ENCODE measurements at regions not wholly inside any gene's neighbourhood (a gene's known extent, or its start where the extent isn't known, plus 50 kb on each side); places are given as distances from the start of the nearest gene placed in this dataset.

GRCh38 chr6:15804164-15805154, 141.6 kb upstream of the DTNBP1 start:
- Mint-ChIP-seq H3K4me1 (ENCODE audit: low read depth) (no peaks in the 10 kb centered on the region), H3K36me3 (ENCODE audit: low read depth) (peaks cover 1% of the 10 kb centered on the region), H3K4me3 (no peak overlapping the region), H3K9me3 (peaks cover 4% of the 10 kb centered on the region), H3K27me3 (ENCODE audit: insufficient read depth) (peaks cover 2% of the 10 kb centered on the region), H3K27ac (no peak overlapping the region)
- intact Hi-C loops (cut with micrococcal nuclease) = no loop called here
- no peak for DNase-seq (ENCODE audit: low spot score)

GRCh38 chr6:15802466-15802865, 139.6 kb upstream of the DTNBP1 start:
- intact Hi-C loops (cut with micrococcal nuclease) = no loop called here
- DNase-seq (ENCODE audit: low spot score) = no peak
- Mint-ChIP-seq H3K4me1 (ENCODE audit: low read depth) (no peaks in the 10 kb centered on the region), H3K4me3 (no peak overlapping the region), H3K27me3 (ENCODE audit: insufficient read depth) (peaks cover 2% of the 10 kb centered on the region), H3K9me3 (peaks cover 21% of the 10 kb centered on the region), H3K36me3 (ENCODE audit: low read depth) (no peaks in the 10 kb centered on the region), H3K27ac (no peak overlapping the region)

DNA sequence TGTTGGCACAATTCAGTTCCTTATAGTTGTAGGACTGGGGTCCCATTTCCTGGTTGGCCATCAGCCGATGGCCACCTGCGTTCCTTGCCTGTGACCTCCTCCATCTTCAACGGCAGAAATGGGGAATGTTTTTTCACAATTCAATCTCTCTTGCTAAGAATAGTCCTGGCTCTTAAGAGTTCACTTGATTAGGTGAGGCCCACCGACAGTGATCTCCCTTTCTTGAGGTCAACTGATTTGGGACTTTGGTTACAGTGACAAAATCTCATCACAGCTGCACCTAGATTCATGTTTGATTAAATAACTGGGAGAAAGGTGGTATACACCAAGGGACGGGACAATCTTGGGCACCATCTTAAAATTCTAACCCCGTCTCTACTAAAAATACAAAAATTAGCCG, 139.1 kb upstream of the DTNBP1 start:
- Mint-ChIP-seq H3K27me3 (ENCODE audit: insufficient read depth) (peaks cover 2% of the 10 kb centered on the region), H3K4me3 (no peak overlapping the region), H3K36me3 (ENCODE audit: low read depth) (no peaks in the 10 kb centered on the region), H3K9me3 (peaks cover 26% of the 10 kb centered on the region), H3K4me1 (ENCODE audit: low read depth) (no peaks in the 10 kb centered on the region), H3K27ac (no peak overlapping the region)
- DNase-seq (ENCODE audit: low spot score) = no peak
- intact Hi-C loops (cut with micrococcal nuclease) = no loop called here

DNA sequence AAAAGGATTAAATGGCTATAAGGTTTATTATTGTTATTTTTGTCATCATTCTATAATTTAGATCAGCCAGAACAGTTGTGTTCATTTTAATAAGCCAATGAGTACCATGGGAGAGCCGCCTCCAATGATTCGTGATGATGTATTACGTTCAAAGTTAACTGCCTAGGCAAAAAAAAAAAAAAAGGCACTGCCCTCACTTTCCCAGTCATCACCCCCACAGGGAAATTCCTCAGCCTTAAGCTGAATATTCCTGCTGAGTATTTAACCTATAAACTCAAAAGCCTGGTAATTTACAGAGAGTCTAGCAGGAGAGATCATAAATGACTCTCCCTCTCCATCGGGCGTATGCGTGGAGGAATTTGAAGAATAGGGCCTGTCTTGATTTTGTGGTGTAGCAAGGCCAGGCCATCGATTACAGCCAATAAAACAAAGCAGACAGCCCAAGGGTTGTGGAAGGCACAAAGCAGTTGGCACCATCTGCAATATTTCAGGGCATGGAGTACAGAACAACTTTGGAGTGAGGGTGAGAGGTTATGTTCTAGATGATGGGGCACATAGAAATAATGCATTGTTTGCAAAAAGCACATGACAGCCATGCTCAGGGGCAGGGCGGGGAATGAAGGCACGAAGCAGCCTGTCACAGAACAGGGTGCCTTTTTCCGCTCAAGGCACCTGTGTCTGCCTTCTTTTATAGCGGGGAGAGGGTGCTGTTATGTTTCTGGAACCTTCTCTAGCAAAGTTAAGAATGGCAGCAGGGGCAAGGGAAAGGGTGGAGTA, 138.2 kb upstream of the DTNBP1 start:
- Mint-ChIP-seq H3K9me3 (peaks cover 31% of the 10 kb centered on the region), H3K27me3 (ENCODE audit: insufficient read depth) (peaks cover 2% of the 10 kb centered on the region), H3K4me3 (no peak overlapping the region), H3K36me3 (ENCODE audit: low read depth) (no peaks in the 10 kb centered on the region), H3K4me1 (ENCODE audit: low read depth) (no peaks in the 10 kb centered on the region), H3K27ac (no peak overlapping the region)
- no peak for DNase-seq (ENCODE audit: low spot score)
- intact Hi-C loops (cut with micrococcal nuclease) = no loop called here

GRCh38 chr6:15798533-15799255, 135.9 kb upstream of the DTNBP1 start:
- intact Hi-C loops (cut with micrococcal nuclease) = no loop called here
- H3K9me3 Mint-ChIP-seq = peaks cover 27% of the 10 kb centered on the region
- no peak for DNase-seq (ENCODE audit: low spot score)
- no peak overlapping the region for H3K27ac Mint-ChIP-seq
- peaks cover 4% of the 10 kb centered on the region for H3K27me3 Mint-ChIP-seq (ENCODE audit: insufficient read depth)
- no peaks in the 10 kb centered on the region for H3K36me3 Mint-ChIP-seq (ENCODE audit: low read depth)
- no peak overlapping the region for H3K4me3 Mint-ChIP-seq
- no peaks in the 10 kb centered on the region for H3K4me1 Mint-ChIP-seq (ENCODE audit: low read depth)

GRCh38 chr6:15796844-15797243, 134.0 kb upstream of the DTNBP1 start:
- peaks cover 2% of the 10 kb centered on the region for H3K27me3 Mint-ChIP-seq (ENCODE audit: insufficient read depth)
- no peak overlapping the region for H3K4me3 Mint-ChIP-seq
- no peak overlapping the region for H3K27ac Mint-ChIP-seq
- no peaks in the 10 kb centered on the region for H3K36me3 Mint-ChIP-seq (ENCODE audit: low read depth)
- peaks cover 27% of the 10 kb centered on the region for H3K9me3 Mint-ChIP-seq
- intact Hi-C loops (cut with micrococcal nuclease) = no loop called here
- no peak for DNase-seq (ENCODE audit: low spot score)
- H3K4me1 Mint-ChIP-seq (ENCODE audit: low read depth) = no peaks in the 10 kb centered on the region

GRCh38 chr6:15796130-15796771, 133.4 kb upstream of the DTNBP1 start:
- Mint-ChIP-seq H3K27ac (no peak overlapping the region), H3K4me3 (no peak overlapping the region), H3K27me3 (ENCODE audit: insufficient read depth) (peaks cover 2% of the 10 kb centered on the region), H3K9me3 (peaks cover 27% of the 10 kb centered on the region), H3K36me3 (ENCODE audit: low read depth) (no peaks in the 10 kb centered on the region), H3K4me1 (ENCODE audit: low read depth) (no peaks in the 10 kb centered on the region)
- intact Hi-C loops (cut with micrococcal nuclease) = no loop called here
- DNase-seq (ENCODE audit: low spot score) = no peak

GRCh38 chr6:15793826-15794225, 131.0 kb upstream of the DTNBP1 start:
- Mint-ChIP-seq H3K27me3 (ENCODE audit: insufficient read depth) (peaks cover 2% of the 10 kb centered on the region), H3K27ac (no peak overlapping the region), H3K9me3 (peaks cover 23% of the 10 kb centered on the region), H3K4me1 (ENCODE audit: low read depth) (no peaks in the 10 kb centered on the region), H3K36me3 (ENCODE audit: low read depth) (no peaks in the 10 kb centered on the region), H3K4me3 (no peak overlapping the region)
- no peak for DNase-seq (ENCODE audit: low spot score)
- intact Hi-C loops (cut with micrococcal nuclease) = no loop called here

DNA sequence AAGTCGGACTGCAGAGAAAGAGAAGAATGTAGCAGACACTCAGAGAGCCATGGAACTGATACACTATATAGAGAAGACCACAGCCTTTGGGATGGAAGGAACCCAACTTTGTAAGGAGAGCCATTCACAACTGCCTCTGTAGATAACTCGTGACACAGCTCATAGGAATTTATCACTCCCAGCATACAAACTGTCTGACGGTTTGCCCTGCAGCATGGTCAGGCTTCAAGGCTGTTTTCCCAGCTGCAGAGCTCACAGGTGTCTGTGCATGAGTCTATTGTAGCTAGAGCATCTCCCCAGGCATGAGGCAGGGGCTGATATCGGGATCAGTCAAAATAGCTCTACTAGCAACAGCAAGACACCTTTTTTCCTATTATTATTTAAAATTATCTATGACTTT, 130.5 kb upstream of the DTNBP1 start:
- no peak overlapping the region for H3K27ac Mint-ChIP-seq
- H3K36me3 Mint-ChIP-seq (ENCODE audit: low read depth) = no peaks in the 10 kb centered on the region
- H3K4me3 Mint-ChIP-seq = no peak overlapping the region
- no peak for DNase-seq (ENCODE audit: low spot score)
- intact Hi-C loops (cut with micrococcal nuclease) = no loop called here
- peaks cover 5% of the 10 kb centered on the region for H3K27me3 Mint-ChIP-seq (ENCODE audit: insufficient read depth)
- H3K4me1 Mint-ChIP-seq (ENCODE audit: low read depth) = no peaks in the 10 kb centered on the region
- peaks cover 21% of the 10 kb centered on the region for H3K9me3 Mint-ChIP-seq

DNA sequence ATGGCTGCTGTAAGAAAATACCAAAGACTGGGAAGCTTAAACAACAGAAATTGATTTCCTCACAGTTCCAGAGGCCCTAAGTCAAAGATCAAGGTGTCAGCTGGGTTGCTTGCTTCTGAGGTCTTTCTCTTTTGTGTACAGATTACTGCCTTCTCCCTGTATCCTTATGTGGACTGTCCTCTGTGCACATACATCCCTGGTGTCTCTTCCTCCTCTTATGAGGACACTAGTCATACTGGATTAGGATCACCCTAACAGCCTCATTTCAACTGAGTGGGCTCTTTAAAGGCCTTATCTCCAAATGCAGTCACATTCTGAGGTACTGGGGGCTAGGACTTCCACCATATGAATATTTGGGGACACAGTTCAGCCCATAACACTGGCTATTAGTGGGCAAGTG, 130.0 kb upstream of the DTNBP1 start:
- intact Hi-C loops (cut with micrococcal nuclease) = no loop called here
- Mint-ChIP-seq H3K27ac (no peak overlapping the region), H3K4me1 (ENCODE audit: low read depth) (no peaks in the 10 kb centered on the region), H3K9me3 (peaks cover 20% of the 10 kb centered on the region), H3K4me3 (no peak overlapping the region), H3K27me3 (ENCODE audit: insufficient read depth) (peaks cover 9% of the 10 kb centered on the region), H3K36me3 (ENCODE audit: low read depth) (no peaks in the 10 kb centered on the region)
- DNase-seq (ENCODE audit: low spot score) = no peak

GRCh38 chr6:15791448-15792181, 128.8 kb upstream of the DTNBP1 start:
- Mint-ChIP-seq H3K27ac (no peak overlapping the region), H3K9me3 (peaks cover 9% of the 10 kb centered on the region), H3K36me3 (ENCODE audit: low read depth) (no peaks in the 10 kb centered on the region), H3K4me1 (ENCODE audit: low read depth) (no peaks in the 10 kb centered on the region), H3K27me3 (ENCODE audit: insufficient read depth) (peaks cover 12% of the 10 kb centered on the region), H3K4me3 (no peak overlapping the region)
- intact Hi-C loops (cut with micrococcal nuclease) = no loop called here
- DNase-seq (ENCODE audit: low spot score) = no peak

DNA sequence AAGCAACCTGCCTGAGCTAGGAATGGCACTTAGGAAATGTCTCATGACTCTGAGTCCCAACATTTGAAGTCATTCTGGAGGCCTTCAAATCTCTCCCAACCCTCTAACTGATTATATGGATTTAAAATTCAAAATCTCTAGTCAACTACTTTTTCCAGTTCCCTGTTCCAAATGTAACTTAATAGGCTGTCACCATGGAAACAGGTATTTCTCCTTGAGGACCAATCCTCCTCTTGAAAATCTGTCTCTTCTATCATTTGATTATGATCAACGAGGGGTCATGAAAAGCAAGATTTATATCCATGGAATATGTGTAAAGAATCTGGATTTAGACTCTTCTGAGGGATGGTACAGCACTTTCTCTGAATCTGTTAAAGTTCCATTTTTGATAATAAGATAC, 127.3 kb upstream of the DTNBP1 start:
- H3K9me3 Mint-ChIP-seq = peaks cover 10% of the 10 kb centered on the region
- H3K27me3 Mint-ChIP-seq (ENCODE audit: insufficient read depth) = peaks cover 12% of the 10 kb centered on the region
- intact Hi-C loops (cut with micrococcal nuclease) = no loop called here
- no peaks in the 10 kb centered on the region for H3K4me1 Mint-ChIP-seq (ENCODE audit: low read depth)
- no peaks in the 10 kb centered on the region for H3K36me3 Mint-ChIP-seq (ENCODE audit: low read depth)
- no peak overlapping the region for H3K4me3 Mint-ChIP-seq
- no peak for DNase-seq (ENCODE audit: low spot score)
- H3K27ac Mint-ChIP-seq = no peak overlapping the region

Measured in activated T-helper 1 cell treated with anti-CD3 and anti-CD28 coated beads, Interleukin-12 subunit alpha, Interleukin-12 subunit beta, Interleukin-2, Interleukin-4 antibody, amounts not matched to agents 30 ng/mL and 10 ng/mL and 1 ng/mL, durations not matched to agents 14 hours and 24 hours and 36 hours (primary cell).